GM23338 (cell line): ENCODE measurements at regions not wholly inside any gene's neighbourhood (a gene's known extent, or its start where the extent isn't known, plus 50 kb on each side); places are given as distances from the start of the nearest gene placed in this dataset.

ENCODE experiments used
- ATAC-seq: fragments of 200-7000 bp; cut with Tn5 transposase; 3 replicates; pipeline ENCODE4 v1.9.1; 2020
- DNase-seq: peaks from one replicate; pipeline ENCODE4 v3.0.0-alpha.2; 2015; ENCODE audit warnings: low spot score
- H2AFZ ChIP-seq: fragments of 200-600 bp; sonication (generic); 2 replicates; pipeline ENCODE4 v1.8.0; 2016; ENCODE audit warnings: antibody characterized with exemption, mild to moderate bottlenecking, moderate library complexity
- H3F3A ChIP-seq: fragments of 200-600 bp; sonication (generic); replicated peaks from 2 replicates; pipeline ENCODE4 v1.8.0; 2017; ENCODE audit warnings: antibody characterized with exemption, mixed run types, low read depth
- H3K27ac ChIP-seq: fragments of 200-600 bp; sonication (generic); 2 replicates; pipeline ENCODE4 v1.6.1; 2016; ENCODE audit warnings: low read depth
- H3K27me3 ChIP-seq: fragments of 200-600 bp; sonication (generic); 2 replicates; pipeline ENCODE4 v1.8.0; 2016; ENCODE audit warnings: mild to moderate bottlenecking, mixed run types, moderate library complexity; ENCODE audit not compliant: insufficient read depth
- H3K36me3 ChIP-seq: fragments of 200-600 bp; sonication (generic); 2 replicates; pipeline ENCODE4 v1.8.0; 2016; ENCODE audit warnings: mild to moderate bottlenecking; ENCODE audit not compliant: insufficient read depth
- H3K4me1 ChIP-seq: fragments of 200-600 bp; sonication (generic); 2 replicates; pipeline ENCODE4 v1.8.0; 2016; ENCODE audit warnings: mild to moderate bottlenecking, moderate library complexity; ENCODE audit not compliant: insufficient read depth
- H3K4me2 ChIP-seq: fragments of 200-600 bp; sonication (generic); 2 replicates; pipeline ENCODE4 v1.7.1; 2017; ENCODE audit warnings: mixed run types
- H3K4me3 ChIP-seq: fragments of 200-600 bp; sonication (generic); 2 replicates; pipeline ENCODE4 v1.6.1; 2016; ENCODE audit warnings: mixed run types
- H3K79me2 ChIP-seq: fragments of 200-600 bp; sonication (generic); replicated peaks from 2 replicates; pipeline ENCODE4 v1.8.0; 2017; ENCODE audit warnings: mild to moderate bottlenecking; ENCODE audit not compliant: insufficient read depth
- H3K9me2 ChIP-seq: fragments of 200-600 bp; sonication (generic); 2 replicates; pipeline ENCODE4 v1.8.0; 2017; ENCODE audit not compliant: insufficient read depth
- H4K20me1 ChIP-seq: fragments of 200-600 bp; sonication (generic); replicated peaks from 2 replicates; pipeline ENCODE4 v1.8.0; 2017; ENCODE audit warnings: mild to moderate bottlenecking; ENCODE audit not compliant: insufficient read depth
- H3K27ac Mint-ChIP-seq: 2 replicates; pipeline ENCODE4 v1.8.0; 2020; ENCODE audit warnings: inconsistent platforms, mild to moderate bottlenecking, moderate library complexity, mixed read lengths
- H3K27me3 Mint-ChIP-seq: 3 replicates; pipeline ENCODE4 v1.8.0; 2022; ENCODE audit warnings: low read depth, mild to moderate bottlenecking, moderate library complexity, mixed read lengths, inconsistent platforms; ENCODE audit not compliant: insufficient read depth, poor library complexity
- H3K36me3 Mint-ChIP-seq: 3 replicates; pipeline ENCODE4 v1.8.0; 2021; ENCODE audit warnings: low read depth, mild to moderate bottlenecking, inconsistent platforms, moderate library complexity, mixed read lengths
- H3K4me1 Mint-ChIP-seq: 3 replicates; pipeline ENCODE4 v1.8.0; 2020; ENCODE audit warnings: mild to moderate bottlenecking, inconsistent platforms, mixed read lengths
- H3K4me3 Mint-ChIP-seq: 3 replicates; pipeline ENCODE4 v1.8.0; 2021; ENCODE audit warnings: moderate library complexity, mild to moderate bottlenecking, inconsistent platforms, mixed read lengths
- H3K9me3 Mint-ChIP-seq: 3 replicates; pipeline ENCODE4 v1.8.0; 2020; ENCODE audit warnings: moderate library complexity, mild to moderate bottlenecking, inconsistent platforms, mixed read lengths
- CREB1 ChIP-seq: fragments of 250-450 bp; sonication (Bioruptor Pico); IDR thresholded peaks from 2 replicates; pipeline ENCODE4 v1.5.0; 2020; ENCODE audit warnings: low read depth, mild to moderate bottlenecking, moderate library complexity
- EZH2 ChIP-seq: fragments of 200-600 bp; sonication (generic); IDR thresholded peaks from one replicate; pipeline ENCODE4 v1.8.0; 2017; ENCODE audit warnings: antibody characterized with exemption, mild to moderate bottlenecking, low read depth; ENCODE audit not compliant: unreplicated experiment
- EZH2phosphoT487 ChIP-seq: fragments of 200-600 bp; sonication (generic); IDR thresholded peaks from one replicate; pipeline ENCODE4 v1.8.1; 2018; ENCODE audit warnings: antibody characterized with exemption; ENCODE audit not compliant: unreplicated experiment
- JUNB ChIP-seq: IDR thresholded peaks from one replicate; pipeline ENCODE4 v1.6.1; 2016; ENCODE audit warnings: antibody characterized with exemption; ENCODE audit not compliant: unreplicated experiment
- NANOG ChIP-seq: IDR thresholded peaks from 2 replicates; pipeline ENCODE4 v1.6.1; 2016; ENCODE audit warnings: antibody characterized with exemption, borderline replicate concordance
- ZNF331 ChIP-seq: fragments of 250-450 bp; sonication (Bioruptor Pico); IDR thresholded peaks from 2 replicates; pipeline ENCODE4 v1.5.0; 2020; ENCODE audit warnings: low read depth, mild to moderate bottlenecking, moderate library complexity
- TF ChIP-seq, protein P1 (sequence below): IDR thresholded peaks from one replicate; pipeline ENCODE4 v1.6.1; 2018; ENCODE audit warnings: antibody characterized with exemption; ENCODE audit not compliant: unreplicated experiment
- TF ChIP-seq, protein P2 (sequence below): IDR thresholded peaks from 2 replicates; pipeline ENCODE4 v1.6.1; 2016; ENCODE audit warnings: antibody characterized with exemption

DNA sequence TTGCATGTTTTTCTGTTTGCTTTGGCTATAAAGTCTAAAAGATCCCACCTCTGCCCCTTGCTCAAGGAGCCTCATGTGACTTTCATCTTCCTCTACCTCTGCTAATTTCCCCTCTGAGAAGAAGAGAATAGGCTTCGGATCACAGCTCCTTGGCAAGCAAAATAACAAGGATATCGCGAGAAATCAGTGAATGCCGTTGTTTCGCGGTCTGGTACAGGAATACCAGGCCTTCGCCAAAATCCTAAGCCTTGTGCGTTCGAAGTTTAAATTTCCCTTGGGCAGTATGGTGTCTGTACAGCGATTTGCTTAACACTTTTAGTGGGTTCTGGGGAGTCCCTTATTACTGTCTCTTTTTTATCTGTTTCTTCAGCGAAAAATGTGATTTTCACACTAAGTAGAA lies 142.3 kb downstream of the IRF8 start (continued):
- TF ChIP-seq, protein P1, sequence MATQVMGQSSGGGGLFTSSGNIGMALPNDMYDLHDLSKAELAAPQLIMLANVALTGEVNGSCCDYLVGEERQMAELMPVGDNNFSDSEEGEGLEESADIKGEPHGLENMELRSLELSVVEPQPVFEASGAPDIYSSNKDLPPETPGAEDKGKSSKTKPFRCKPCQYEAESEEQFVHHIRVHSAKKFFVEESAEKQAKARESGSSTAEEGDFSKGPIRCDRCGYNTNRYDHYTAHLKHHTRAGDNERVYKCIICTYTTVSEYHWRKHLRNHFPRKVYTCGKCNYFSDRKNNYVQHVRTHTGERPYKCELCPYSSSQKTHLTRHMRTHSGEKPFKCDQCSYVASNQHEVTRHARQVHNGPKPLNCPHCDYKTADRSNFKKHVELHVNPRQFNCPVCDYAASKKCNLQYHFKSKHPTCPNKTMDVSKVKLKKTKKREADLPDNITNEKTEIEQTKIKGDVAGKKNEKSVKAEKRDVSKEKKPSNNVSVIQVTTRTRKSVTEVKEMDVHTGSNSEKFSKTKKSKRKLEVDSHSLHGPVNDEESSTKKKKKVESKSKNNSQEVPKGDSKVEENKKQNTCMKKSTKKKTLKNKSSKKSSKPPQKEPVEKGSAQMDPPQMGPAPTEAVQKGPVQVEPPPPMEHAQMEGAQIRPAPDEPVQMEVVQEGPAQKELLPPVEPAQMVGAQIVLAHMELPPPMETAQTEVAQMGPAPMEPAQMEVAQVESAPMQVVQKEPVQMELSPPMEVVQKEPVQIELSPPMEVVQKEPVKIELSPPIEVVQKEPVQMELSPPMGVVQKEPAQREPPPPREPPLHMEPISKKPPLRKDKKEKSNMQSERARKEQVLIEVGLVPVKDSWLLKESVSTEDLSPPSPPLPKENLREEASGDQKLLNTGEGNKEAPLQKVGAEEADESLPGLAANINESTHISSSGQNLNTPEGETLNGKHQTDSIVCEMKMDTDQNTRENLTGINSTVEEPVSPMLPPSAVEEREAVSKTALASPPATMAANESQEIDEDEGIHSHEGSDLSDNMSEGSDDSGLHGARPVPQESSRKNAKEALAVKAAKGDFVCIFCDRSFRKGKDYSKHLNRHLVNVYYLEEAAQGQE = no peak
- TF ChIP-seq JUNB = no peak
- TF ChIP-seq, protein P2, sequence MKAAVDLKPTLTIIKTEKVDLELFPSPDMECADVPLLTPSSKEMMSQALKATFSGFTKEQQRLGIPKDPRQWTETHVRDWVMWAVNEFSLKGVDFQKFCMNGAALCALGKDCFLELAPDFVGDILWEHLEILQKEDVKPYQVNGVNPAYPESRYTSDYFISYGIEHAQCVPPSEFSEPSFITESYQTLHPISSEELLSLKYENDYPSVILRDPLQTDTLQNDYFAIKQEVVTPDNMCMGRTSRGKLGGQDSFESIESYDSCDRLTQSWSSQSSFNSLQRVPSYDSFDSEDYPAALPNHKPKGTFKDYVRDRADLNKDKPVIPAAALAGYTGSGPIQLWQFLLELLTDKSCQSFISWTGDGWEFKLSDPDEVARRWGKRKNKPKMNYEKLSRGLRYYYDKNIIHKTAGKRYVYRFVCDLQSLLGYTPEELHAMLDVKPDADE = no peak
- TF ChIP-seq EZH2 = no peak
- TF ChIP-seq CREB1 (CRISPR knock-in tag) = no peak
- no peak for TF ChIP-seq ZNF331 (CRISPR knock-in tag)
- no peak for TF ChIP-seq NANOG

DNA sequence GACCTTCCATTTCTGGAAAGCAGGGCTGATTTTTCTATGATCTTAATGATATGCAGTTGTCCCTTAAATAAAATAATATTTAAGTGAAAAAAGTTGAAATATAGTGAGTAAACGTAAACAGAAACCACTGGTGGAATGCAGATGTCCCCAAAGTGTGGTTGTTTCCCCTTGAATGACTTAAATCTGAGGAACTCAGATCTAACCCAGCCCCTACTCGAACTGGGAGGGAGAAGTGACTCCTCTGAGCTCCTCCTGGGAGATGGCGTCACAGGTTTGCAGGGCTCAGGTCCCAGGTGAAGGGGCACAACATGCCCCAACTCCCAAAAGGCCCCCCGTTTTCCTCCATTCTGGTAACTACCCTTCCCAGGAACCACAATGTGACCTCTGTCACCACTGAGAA lies 142.8 kb downstream of the IRF8 start:
- H3K4me1 Mint-ChIP-seq = peaks cover 2% of the 10 kb centered on the region; the same call in 2 of the 3 replicates
- no peak for DNase-seq
- Histone ChIP-seq H3K79me2 (no peaks in the 10 kb centered on the region), H3K27me3 (no peaks in the 10 kb centered on the region), H3K4me3 (no peak overlapping the region), H3K9me2 (0 out of 2 replicates have a peak, but pooled peaks cover 4% of the 10 kb centered on the region), H4K20me1 (no peaks in the 10 kb centered on the region), H3K36me3 (no peaks in the 10 kb centered on the region), H3K4me2 (no peak overlapping the region), H3K4me1 (no peaks in the 10 kb centered on the region), H3F3A (no peaks in the 10 kb centered on the region), H2AFZ (no peak overlapping the region), H3K27ac (no peak overlapping the region)
- no peak overlapping the region for H3K4me3 Mint-ChIP-seq
- no peaks in the 10 kb centered on the region for H3K36me3 Mint-ChIP-seq
- peaks cover 19% of the 10 kb centered on the region for H3K27me3 Mint-ChIP-seq
- ATAC-seq = no peak
- TF ChIP-seq NANOG (no peak), ZNF331 (CRISPR knock-in tag) (no peak), CREB1 (CRISPR knock-in tag) (no peak), EZH2phosphoT487 (no peak)
- H3K27ac Mint-ChIP-seq = no peak overlapping the region
- H3K9me3 Mint-ChIP-seq = no peaks in the 10 kb centered on the region

DNA sequence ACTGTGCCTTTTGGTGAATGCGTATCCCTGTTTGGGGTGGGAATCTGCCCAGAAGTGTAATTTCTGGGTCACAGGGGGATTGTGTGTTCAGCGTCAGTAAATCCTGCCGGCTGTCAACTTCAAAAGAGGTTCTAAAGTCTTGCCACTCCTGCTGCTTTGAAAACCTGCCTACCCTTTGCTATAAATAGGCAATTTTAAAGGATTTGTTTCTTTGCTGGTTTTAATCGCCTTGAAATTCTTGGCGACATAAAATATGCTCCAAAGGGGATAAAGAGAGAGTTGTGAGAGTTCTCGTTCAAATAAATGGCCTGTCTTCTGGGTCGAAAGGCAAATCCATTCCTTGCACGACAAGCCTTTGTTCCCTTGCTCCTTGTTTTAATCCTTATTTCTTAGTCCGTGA lies 143.4 kb downstream of the IRF8 start:
- Histone ChIP-seq H3K9me2 (0 out of 2 replicates have a peak, but pooled peaks cover 4% of the 10 kb centered on the region), H3K36me3 (no peaks in the 10 kb centered on the region), H3K27me3 (no peaks in the 10 kb centered on the region), H4K20me1 (no peaks in the 10 kb centered on the region), H3K4me3 (no peak overlapping the region), H3K4me2 (no peak overlapping the region), H3K27ac (no peak overlapping the region), H3F3A (no peaks in the 10 kb centered on the region), H3K79me2 (no peaks in the 10 kb centered on the region), H3K4me1 (no peaks in the 10 kb centered on the region), H2AFZ (no peak overlapping the region)
- DNase-seq = no peak
- H3K4me3 Mint-ChIP-seq = no peak overlapping the region
- H3K27ac Mint-ChIP-seq = no peak overlapping the region
- H3K27me3 Mint-ChIP-seq = peaks cover 21% of the 10 kb centered on the region
- no peak for TF ChIP-seq JUNB
- no peaks in the 10 kb centered on the region for H3K9me3 Mint-ChIP-seq
- H3K4me1 Mint-ChIP-seq = peaks cover 6% of the 10 kb centered on the region; the same call in 2 of the 3 replicates
- no peaks in the 10 kb centered on the region for H3K36me3 Mint-ChIP-seq
- ATAC-seq = no peak
